Tibial nerve (tissue), 4 donors: ENCODE measurements at regions not wholly inside any gene's neighbourhood (a gene's known extent, or its start where the extent isn't known, plus 50 kb on each side); places are given as distances from the start of the nearest gene placed in this dataset.

ENCODE experiments used
- DNase-seq, 2 donors: peaks; one replicate each; pipeline ENCODE4 v3.0.0-alpha.2; 2019; ENCODE audit warnings: low spot score in 2 of 2
- H3K27ac ChIP-seq, 4 donors: fragments of 200-600 bp; sonication (generic) in 3 of 4; one replicate each; pipeline ENCODE4 v1.5.1; 2017 to 2019; ENCODE audit warnings: mild to moderate bottlenecking in 1 of 4
- H3K27me3 ChIP-seq, 2 donors: fragments of 200-600 bp; sonication (generic) in 1 of 2; one replicate each; pipeline versions ENCODE4 v1.5.1 to v1.6.0; 2017 to 2019
- H3K36me3 ChIP-seq, 3 donors: fragments of 200-600 bp; sonication (generic); one replicate each; pipeline ENCODE4 v1.5.1; 2018 to 2019
- H3K4me1 ChIP-seq, 4 donors: fragments of 200-600 bp; sonication (generic) in 3 of 4; one replicate each; pipeline ENCODE4 v1.5.1; 2017 to 2019
- H3K4me3 ChIP-seq, 4 donors: fragments of 200-600 bp; sonication (generic) in 3 of 4; one replicate each; pipeline ENCODE4 v1.5.1; 2017 to 2019; ENCODE audit warnings: mild to moderate bottlenecking in 1 of 4, moderate library complexity in 1 of 4
- H3K9me3 ChIP-seq, 4 donors: fragments of 200-600 bp; sonication (generic) in 3 of 4; one replicate each; pipeline ENCODE4 v1.5.1; 2017 to 2019
- EP300 ChIP-seq, 2 donors: sonication (generic); formaldehyde crosslinking; IDR thresholded peaks; one replicate each; pipeline ENCODE4 v1.6.1; 2017; ENCODE audit warnings: antibody characterized with exemption in 2 of 2, mild to moderate bottlenecking in 1 of 2
- POLR2A ChIP-seq, 2 donors: fragments of 450-650 bp; IDR thresholded peaks; one replicate each; pipeline ENCODE4 v1.6.1; 2017; ENCODE audit warnings: antibody characterized with exemption in 2 of 2, mild to moderate bottlenecking in 2 of 2, moderate library complexity in 2 of 2
- WGBS, 2 donors: methylation state at CpG; one replicate each; pipeline ENCODE4 v1.1.5; 2018; 5-methylcytosine and 5-hydroxymethylcytosine counted together
- TF ChIP-seq, protein P1 (sequence below), 5 experiments: fragments of 200-600 bp in 3 of 5; fragments of 450-650 bp in 2 of 5; sonication (generic) in 3 of 5; IDR thresholded peaks; one replicate each; pipeline ENCODE4 v1.5.1; 2016 to 2019; ENCODE audit warnings: antibody characterized with exemption in 5 of 5, mild to moderate bottlenecking in 3 of 5, moderate library complexity in 2 of 5

DNA sequence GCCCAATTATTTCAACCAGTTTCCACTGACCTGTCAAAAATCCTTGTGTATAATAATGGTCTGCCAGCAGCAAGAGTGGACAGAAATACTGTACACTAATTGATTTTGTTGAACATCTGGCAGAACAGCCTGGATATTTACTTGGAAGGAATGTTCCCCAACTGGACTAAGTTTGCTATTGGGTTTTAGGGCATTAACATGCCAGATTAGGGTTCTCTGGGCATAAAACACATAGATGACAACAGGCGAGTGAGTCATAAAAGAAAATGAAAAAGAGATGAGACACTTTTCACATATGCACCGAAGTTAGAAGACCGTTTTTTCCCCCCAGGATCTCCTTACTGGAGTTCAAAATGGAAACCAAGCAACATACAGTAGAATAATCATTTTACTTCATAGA is 236.3 kb upstream of the NAV3 start:
- DNase-seq = no peak
- WGBS, 2 donors = 90 to 96% methylated on average over 3 of the region's 3 CpGs

DNA sequence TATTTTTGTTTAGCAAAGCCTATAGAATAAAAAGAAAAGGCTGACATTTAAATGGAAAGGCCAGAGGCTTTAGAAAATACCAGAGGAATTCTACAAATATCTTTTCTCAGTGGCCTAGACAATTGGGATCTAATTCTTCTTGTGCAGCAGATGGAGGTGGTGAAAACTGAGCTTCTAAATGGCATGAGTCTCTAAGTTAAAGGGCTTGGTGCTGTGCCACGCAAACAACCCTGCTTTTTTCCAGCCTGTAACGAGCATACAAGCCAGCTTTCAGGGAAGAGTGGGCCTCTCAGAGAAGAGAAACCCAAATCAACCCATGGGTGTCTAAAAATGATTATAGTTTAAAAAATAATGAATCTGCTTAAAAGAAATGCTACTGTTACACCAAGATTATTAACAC is 237.9 kb upstream of the NAV3 start:
- no peak overlapping the region for H3K27ac ChIP-seq
- H3K4me3 ChIP-seq = no peak overlapping the region
- WGBS, 2 donors = 48 to 66% methylated on average over 2 of the region's 2 CpGs
- H3K36me3 ChIP-seq = no peaks in the 10 kb centered on the region
- TF ChIP-seq, protein P1, sequence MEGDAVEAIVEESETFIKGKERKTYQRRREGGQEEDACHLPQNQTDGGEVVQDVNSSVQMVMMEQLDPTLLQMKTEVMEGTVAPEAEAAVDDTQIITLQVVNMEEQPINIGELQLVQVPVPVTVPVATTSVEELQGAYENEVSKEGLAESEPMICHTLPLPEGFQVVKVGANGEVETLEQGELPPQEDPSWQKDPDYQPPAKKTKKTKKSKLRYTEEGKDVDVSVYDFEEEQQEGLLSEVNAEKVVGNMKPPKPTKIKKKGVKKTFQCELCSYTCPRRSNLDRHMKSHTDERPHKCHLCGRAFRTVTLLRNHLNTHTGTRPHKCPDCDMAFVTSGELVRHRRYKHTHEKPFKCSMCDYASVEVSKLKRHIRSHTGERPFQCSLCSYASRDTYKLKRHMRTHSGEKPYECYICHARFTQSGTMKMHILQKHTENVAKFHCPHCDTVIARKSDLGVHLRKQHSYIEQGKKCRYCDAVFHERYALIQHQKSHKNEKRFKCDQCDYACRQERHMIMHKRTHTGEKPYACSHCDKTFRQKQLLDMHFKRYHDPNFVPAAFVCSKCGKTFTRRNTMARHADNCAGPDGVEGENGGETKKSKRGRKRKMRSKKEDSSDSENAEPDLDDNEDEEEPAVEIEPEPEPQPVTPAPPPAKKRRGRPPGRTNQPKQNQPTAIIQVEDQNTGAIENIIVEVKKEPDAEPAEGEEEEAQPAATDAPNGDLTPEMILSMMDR (IDR thresholded peaks at IDR 0.05) = no peak
- no peak for TF ChIP-seq EP300 (IDR thresholded peaks at IDR 0.05)
- no peak for TF ChIP-seq POLR2A (IDR thresholded peaks at IDR 0.05)
- DNase-seq = no peak
- H3K4me1 ChIP-seq = peaks cover 0 to 3% (median 0%) of the 10 kb centered on the region in 4 donors
- H3K27me3 ChIP-seq = no peaks in the 10 kb centered on the region
- H3K9me3 ChIP-seq = no peaks in the 10 kb centered on the region

More for the DNA sequence above, 236.3 kb upstream of the NAV3 start:
- peaks cover 0 to 3% (median 0%) of the 10 kb centered on the region in 4 donors for H3K4me1 ChIP-seq
- no peaks in the 10 kb centered on the region for H3K9me3 ChIP-seq
- no peak overlapping the region for H3K27ac ChIP-seq
- H3K36me3 ChIP-seq = no peaks in the 10 kb centered on the region
- no peak for TF ChIP-seq EP300 (IDR thresholded peaks at IDR 0.05)
- TF ChIP-seq, protein P1 (IDR thresholded peaks at IDR 0.05) = no peak
- TF ChIP-seq POLR2A (IDR thresholded peaks at IDR 0.05) = no peak
- no peak overlapping the region for H3K4me3 ChIP-seq
- H3K27me3 ChIP-seq = no peaks in the 10 kb centered on the region

DNA sequence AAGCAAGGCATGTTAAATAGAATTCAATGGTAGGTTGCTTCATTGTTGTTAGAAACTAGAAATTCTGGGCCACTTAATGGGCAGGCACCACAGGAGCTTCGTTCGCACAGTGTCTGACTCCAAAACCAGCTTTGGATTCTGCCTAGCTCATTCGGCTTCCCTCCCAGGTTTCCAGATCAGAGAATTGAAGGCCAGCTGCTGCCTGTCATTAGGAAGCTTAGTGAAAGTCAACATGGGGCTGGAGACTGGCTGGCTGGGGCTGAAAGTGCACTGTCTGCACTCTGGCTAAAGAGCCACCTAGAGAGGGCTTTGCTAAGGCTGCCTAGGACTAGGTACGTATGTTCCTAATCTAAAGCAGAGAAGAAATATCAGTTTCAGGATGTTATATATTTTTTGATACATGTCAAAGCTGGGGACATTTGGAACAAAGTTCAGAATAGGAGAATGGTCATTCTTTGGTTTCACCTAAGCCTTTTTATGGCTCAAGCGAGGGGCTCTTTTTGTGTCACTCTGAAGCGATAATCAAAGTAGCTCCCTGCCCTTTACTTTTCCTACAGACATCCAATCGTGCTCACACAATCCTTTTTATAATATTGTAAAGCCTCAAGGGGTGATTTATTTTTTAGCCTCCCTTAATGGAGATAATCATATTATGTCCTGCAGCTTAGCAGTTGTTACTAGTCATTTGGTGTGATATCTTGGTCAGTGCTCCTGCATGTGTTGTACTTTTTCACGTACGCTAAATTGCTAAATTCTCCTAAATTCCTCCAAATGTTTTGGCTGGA is 238.5 kb upstream of the NAV3 start:
- peaks cover 0 to 3% (median 0%) of the 10 kb centered on the region in 4 donors for H3K4me1 ChIP-seq
- 78 to 83% methylated on average over 9 of the region's 9 CpGs for WGBS, 2 donors
- H3K9me3 ChIP-seq = no peaks in the 10 kb centered on the region
- no peak for DNase-seq
- no peak for TF ChIP-seq POLR2A (IDR thresholded peaks at IDR 0.05)
- no peak overlapping the region for H3K4me3 ChIP-seq
- no peak overlapping the region for H3K27ac ChIP-seq
- no peaks in the 10 kb centered on the region for H3K36me3 ChIP-seq
- H3K27me3 ChIP-seq = no peaks in the 10 kb centered on the region

DNA sequence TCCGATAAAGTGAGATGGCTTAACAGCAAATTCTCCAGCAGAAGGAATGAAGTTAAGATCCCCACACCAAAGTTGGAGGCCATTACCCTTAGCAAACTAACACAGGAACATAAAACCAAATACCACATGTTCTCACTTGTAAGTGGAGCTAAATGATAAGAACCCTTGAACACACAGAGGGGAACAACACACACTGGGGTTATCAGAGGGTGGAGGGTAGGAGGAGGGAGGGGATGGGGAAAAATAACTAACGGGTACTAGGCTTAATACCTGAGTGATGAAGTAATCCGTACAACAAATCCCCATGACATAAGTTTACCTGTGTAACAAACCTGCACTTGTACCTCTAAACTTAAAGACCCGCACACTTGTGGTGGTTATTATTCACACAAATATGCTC is 240.4 kb upstream of the NAV3 start:
- 88 to 89% methylated on average over 4 of the region's 4 CpGs for WGBS, 2 donors
- TF ChIP-seq, protein P1 (IDR thresholded peaks at IDR 0.05) = no peak
- TF ChIP-seq EP300 (IDR thresholded peaks at IDR 0.05) = no peak
- no peak for TF ChIP-seq POLR2A (IDR thresholded peaks at IDR 0.05)
- H3K36me3 ChIP-seq = no peaks in the 10 kb centered on the region
- H3K27ac ChIP-seq = no peak overlapping the region
- H3K9me3 ChIP-seq = no peaks in the 10 kb centered on the region
- peaks cover 0 to 3% (median 0%) of the 10 kb centered on the region in 4 donors for H3K4me1 ChIP-seq
- H3K27me3 ChIP-seq = no peaks in the 10 kb centered on the region
- H3K4me3 ChIP-seq = no peak overlapping the region
- no peak for DNase-seq

DNA sequence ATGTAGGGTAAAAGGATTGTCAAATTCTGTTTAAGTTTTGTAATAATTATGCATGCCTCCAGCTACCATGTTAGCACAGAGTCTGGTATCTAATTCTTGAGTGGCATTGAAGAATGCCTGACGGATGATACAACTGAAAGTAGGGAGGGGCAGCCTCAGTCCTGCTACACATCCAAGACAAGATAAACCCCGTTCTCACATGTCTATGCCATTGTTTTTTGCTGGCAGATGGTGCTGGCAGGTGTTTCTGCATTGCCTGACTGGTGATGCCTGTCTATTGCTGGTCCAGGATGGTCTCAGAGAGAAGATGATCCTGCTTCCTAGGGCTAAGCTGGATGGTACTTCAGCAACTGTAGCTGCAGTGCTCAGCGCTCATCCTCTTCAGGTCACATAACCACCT is 245.8 kb upstream of the NAV3 start:
- no peaks in the 10 kb centered on the region for H3K36me3 ChIP-seq
- H3K27me3 ChIP-seq = no peaks in the 10 kb centered on the region
- H3K4me3 ChIP-seq = no peak overlapping the region
- TF ChIP-seq EP300 (IDR thresholded peaks at IDR 0.05) = no peak
- TF ChIP-seq POLR2A (IDR thresholded peaks at IDR 0.05) = no peak
- TF ChIP-seq, protein P1 (IDR thresholded peaks at IDR 0.05) = no peak
- DNase-seq = no peak
- H3K4me1 ChIP-seq = no peaks in the 10 kb centered on the region
- no peak overlapping the region for H3K27ac ChIP-seq
- no peaks in the 10 kb centered on the region for H3K9me3 ChIP-seq
- 87 to 90% methylated on average over 3 of the region's 3 CpGs for WGBS, 2 donors
